T47D (cell line): ENCODE measurements at regions not wholly inside any gene's neighbourhood (a gene's known extent, or its start where the extent isn't known, plus 50 kb on each side); places are given as distances from the start of the nearest gene placed in this dataset.
"Not testable (repeated sequence)": the region's sequence is repeated elsewhere in the genome, so short reads cannot be mapped to it uniquely, and the experiment has no call there.

Experiments
- DNase-seq, 2 experiments: peaks; one replicate each; pipeline versions ENCODE4 v3.0.0 to v3.0.0-alpha.2; 2011 to 2012; ENCODE audit warnings: low read depth in 1 of 2, low spot score in 1 of 2
- JUND ChIP-seq: IDR thresholded peaks from 2 replicates; pipeline ENCODE4 v1.6.1; 2012; ENCODE audit warnings: low read depth
- in situ Hi-C: cut with HindIII; loops from 2 replicates; pipeline ENCODE4 v1.10.0; 2016; ENCODE audit warnings: low sequenced_read_pairs, low pct_unique_long_range_greater_than_20kb

- in situ Hi-C loops: no loop called here
- DNase-seq: no peak
- TF ChIP-seq JUND: no peak
Measured at GRCh38 chr2:89831641-89832498, 1140.4 kb downstream of the RPIA start.

- in situ Hi-C loops: no loop called here
- TF ChIP-seq JUND: no peak
- DNase-seq: no peak
Measured at GRCh38 chr2:89833116-89833779, 1141.8 kb downstream of the RPIA start.

- in situ Hi-C loops: no loop called here
- TF ChIP-seq JUND: no peak
- no peak for DNase-seq
Measured at GRCh38 chr2:89833780-89834117, 1142.3 kb downstream of the RPIA start.

- TF ChIP-seq JUND: no peak
- in situ Hi-C loops: no loop called here
- DNase-seq: no peak
Measured at GRCh38 chr2:89834306-89834705, 1142.8 kb downstream of the RPIA start.

- in situ Hi-C loops: not testable (repeated sequence)
- DNase-seq: peak in 1 of 2 experiments; percentile 31
Measured at GRCh38 chr2:89836326-89836725, 1144.9 kb downstream of the RPIA start.

GRCh38 chr2:89837962-89838625, 1146.6 kb downstream of the RPIA start:
- in situ Hi-C loops: no loop called here
- no peak for DNase-seq
- TF ChIP-seq JUND: no peak

- in situ Hi-C loops, DNase-seq: not testable (repeated sequence)
Measured at GRCh38 chr2:89840175-89840574, 1148.7 kb downstream of the RPIA start.

GRCh38 chr2:89840781-89841475, 1149.5 kb downstream of the RPIA start:
- DNase-seq, in situ Hi-C loops: not testable (repeated sequence)

GRCh38 chr2:89841476-89841840, 1150.0 kb downstream of the RPIA start:
- in situ Hi-C loops: no loop called here
- TF ChIP-seq JUND: no peak
- no peak for DNase-seq

GRCh38 chr2:89842180-89842908, 1150.9 kb downstream of the RPIA start:
- in situ Hi-C loops: no loop called here
- DNase-seq: no peak
- TF ChIP-seq JUND: no peak

- in situ Hi-C loops: no loop called here
- no peak for TF ChIP-seq JUND
- no peak for DNase-seq
Measured at GRCh38 chr2:89844221-89844943, 1152.9 kb downstream of the RPIA start.

GRCh38 chr2:89845532-89845931, 1154.1 kb downstream of the RPIA start:
- in situ Hi-C loops: no loop called here
- DNase-seq: no peak
- TF ChIP-seq JUND: no peak
